GM13976 (cell line): ENCODE measurements at regions not wholly inside any gene's neighbourhood (a gene's known extent, or its start where the extent isn't known, plus 50 kb on each side); places are given as distances from the start of the nearest gene placed in this dataset.

ENCODE experiments used
- DNase-seq: peaks from one replicate; pipeline ENCODE4 v3.0.0; 2012; ENCODE audit warnings: low spot score
- in situ Hi-C: fragments of 300-500 bp; cut with MboI; formaldehyde crosslinking; loops from one replicate; pipeline ENCODE4 v1.12.0; 2022; ENCODE audit warnings: low sequenced_read_pairs, mixed read lengths, inconsistent platforms; ENCODE audit not compliant: unreplicated experiment
- TF ChIP-seq, protein P1 (sequence below): IDR thresholded peaks from 2 replicates; pipeline ENCODE4 v1.5.1; 2012; ENCODE audit warnings: borderline replicate concordance, mild to moderate bottlenecking; ENCODE audit not compliant: insufficient read depth; ENCODE audit errors: extremely low read depth, missing control alignments, control extremely low read depth

DNA sequence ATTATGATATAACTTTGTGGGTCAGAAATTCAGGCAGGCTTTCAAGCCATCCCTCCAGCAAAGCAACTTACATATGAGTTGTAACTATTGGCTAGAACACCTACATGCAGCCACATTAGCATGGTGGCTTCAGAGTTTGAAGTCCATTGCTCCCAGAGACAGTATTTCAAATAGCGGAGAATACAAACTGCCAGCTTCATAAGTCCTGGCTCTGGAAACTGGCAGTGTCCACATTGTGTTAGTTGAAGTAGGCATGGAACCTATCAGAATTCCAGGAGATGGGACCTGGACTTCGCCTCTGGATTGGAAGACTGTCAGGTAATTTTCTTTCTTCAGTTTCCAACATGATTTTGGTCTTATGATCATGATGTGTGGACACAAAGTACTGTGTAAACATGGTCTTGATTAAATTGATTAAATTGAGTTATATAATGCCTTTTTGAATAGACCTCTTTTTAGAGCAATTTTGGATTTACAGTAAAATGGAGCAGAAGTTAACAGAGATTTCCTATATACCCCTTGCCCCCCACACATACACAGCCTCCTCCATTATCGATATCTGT, 209.9 kb upstream of the NAV2 start:
- TF ChIP-seq, protein P1, sequence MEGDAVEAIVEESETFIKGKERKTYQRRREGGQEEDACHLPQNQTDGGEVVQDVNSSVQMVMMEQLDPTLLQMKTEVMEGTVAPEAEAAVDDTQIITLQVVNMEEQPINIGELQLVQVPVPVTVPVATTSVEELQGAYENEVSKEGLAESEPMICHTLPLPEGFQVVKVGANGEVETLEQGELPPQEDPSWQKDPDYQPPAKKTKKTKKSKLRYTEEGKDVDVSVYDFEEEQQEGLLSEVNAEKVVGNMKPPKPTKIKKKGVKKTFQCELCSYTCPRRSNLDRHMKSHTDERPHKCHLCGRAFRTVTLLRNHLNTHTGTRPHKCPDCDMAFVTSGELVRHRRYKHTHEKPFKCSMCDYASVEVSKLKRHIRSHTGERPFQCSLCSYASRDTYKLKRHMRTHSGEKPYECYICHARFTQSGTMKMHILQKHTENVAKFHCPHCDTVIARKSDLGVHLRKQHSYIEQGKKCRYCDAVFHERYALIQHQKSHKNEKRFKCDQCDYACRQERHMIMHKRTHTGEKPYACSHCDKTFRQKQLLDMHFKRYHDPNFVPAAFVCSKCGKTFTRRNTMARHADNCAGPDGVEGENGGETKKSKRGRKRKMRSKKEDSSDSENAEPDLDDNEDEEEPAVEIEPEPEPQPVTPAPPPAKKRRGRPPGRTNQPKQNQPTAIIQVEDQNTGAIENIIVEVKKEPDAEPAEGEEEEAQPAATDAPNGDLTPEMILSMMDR = no peak
- in situ Hi-C loops = no loop called here
- DNase-seq = no peak

DNA sequence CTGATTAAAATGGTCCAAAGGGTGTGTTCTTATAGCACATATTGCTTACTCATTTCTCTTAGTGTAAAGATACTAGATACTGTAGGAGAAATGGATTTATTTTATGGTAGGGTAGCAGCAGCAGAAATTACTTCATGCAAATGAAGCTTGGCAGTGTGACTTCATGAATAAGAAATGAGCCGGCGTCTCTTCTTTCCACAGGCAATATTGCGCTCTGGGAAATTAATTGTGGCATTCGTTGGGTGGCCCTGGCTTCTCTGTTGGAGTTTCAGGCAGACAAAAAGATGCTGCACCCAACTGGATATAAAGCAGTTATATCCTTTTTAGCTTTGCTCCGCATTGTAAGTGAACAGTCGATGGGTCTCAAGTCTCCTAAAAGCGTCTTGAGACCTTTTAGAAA, 211.0 kb upstream of the NAV2 start:
- TF ChIP-seq, protein P1 = no peak
- in situ Hi-C loops = no loop called here
- DNase-seq = no peak

DNA sequence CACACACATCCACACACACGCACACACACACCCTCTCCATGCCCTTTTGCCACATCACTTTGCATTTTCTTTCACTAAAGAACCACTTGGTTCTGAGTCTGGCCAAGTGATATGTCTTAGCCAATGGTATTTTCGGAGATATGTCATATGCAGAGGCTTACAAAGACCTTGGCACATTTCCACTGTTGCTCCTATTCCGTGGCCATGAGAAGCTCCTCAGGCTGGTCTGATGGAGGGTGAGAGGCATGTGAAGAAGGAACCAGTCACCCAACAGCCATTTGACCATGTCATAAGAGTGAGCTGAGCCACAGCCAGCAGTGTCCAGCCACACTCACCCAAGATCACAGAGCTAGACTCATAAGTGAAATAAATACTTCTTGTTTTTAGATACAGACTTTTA, 212.6 kb upstream of the NAV2 start:
- TF ChIP-seq, protein P1 = no peak
- DNase-seq = no peak
- in situ Hi-C loops = no loop called here

DNA sequence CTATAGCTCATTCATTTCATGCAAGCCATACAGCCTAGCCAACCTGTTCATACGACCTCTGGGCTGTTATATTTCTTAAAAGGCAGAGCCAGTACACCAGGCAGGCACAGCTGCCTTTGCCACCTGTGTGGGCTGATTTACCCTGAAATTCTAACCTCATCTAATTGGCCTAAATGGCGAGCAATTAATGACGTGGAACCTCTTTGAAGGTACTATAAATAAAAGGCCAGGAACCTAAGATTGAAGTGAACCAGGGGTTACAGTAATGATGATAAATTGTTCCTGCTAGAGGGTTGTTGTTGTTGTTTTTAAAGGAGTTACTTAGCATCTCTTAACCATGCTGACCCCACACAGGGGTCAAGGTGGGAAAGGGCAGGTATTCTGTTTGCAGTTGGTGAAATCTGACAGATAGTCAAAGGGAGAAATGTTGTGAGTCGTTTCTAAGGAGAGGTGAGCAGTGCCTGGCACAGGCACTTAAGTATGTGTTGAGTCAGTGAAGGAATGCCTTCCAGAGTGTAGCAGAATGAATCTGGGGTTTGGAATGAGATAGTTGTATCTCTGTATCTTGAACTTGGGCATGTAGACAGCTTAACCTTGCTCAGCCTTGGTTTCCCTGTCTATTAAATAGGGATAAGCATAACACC, 213.5 kb upstream of the NAV2 start:
- in situ Hi-C loops = no loop called here
- TF ChIP-seq, protein P1 = no peak
- no peak for DNase-seq

DNA sequence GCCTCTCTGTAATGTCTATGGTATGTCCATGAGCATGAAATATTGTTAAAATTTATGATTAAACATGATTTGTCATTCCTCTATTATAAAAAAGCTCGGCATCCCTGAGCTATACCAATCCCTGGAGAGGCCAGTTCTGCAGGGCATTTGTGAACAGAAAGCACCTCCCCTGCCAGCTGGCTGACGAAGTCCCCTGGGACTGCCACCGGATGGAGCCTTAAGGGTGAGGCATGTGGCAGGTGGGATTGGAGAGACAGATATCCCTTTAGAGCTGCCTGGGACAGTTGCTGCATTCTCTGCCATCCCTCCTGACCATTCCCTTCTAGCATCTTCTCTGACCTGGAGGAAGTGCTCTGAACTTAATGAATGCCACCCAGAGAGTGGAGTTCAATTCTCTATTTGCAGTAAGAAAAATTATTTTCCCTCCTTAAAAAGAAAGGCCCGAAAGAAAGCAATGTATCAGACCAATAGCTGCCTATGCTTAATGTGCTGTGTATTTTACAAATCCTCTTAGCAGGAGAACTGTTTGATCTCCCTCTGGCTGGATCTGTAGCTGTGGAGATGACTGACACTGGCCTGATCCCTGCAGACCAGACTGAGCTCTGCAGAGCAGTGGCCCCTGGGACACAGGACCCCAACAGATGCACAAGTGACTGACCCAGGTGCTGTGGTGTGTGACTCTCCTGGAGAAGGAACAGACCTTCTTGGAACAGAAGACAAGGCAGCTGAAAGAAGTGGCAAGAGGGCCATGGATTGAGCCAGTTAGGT, 219.0 kb upstream of the NAV2 start:
- TF ChIP-seq, protein P1 = no peak
- in situ Hi-C loops = no loop called here
- DNase-seq = no peak

DNA sequence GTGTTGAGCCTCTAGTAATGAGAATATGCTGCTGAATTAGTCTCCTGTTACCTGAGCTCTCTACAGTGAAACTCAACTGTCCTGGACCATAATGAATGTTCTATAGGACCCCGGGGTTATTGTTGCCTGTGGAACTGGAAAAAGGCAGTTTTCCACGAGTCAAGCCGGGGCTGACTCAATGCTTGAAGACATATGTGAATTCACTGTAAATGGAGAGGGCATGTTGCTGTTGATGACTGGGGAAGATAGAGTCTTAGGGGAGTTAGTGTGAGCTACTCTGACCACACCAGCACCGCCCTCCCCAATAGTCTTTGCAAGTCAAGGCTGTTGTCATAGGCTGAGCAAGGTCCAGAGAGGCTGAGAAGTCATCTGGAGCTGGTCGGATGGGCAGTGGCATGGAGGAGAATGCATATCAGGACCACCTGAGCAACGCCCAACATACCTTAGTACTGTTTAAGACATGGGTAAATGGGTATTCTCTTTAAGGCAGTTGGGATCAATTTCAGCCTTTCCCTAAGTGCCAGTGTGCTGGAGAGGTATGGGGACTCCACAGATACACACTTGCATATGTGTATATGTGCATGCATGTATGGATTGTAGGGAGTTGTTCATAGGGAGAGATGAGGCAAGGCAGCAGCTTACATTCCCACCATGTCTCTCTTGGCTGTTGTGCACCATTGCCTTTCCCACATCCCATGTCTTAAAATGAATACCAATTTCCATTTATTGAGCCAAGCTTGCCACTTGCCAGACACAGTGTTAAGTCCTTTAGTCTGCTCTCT, 230.1 kb upstream of the NAV2 start:
- in situ Hi-C loops = no loop called here
- TF ChIP-seq, protein P1 = no peak
- no peak for DNase-seq
